ENCODE measurements at regions not wholly inside any gene's neighbourhood (a gene's known extent, or its start where the extent isn't known, plus 50 kb on each side); places are given as distances from the start of the nearest gene placed in this dataset.

DNA sequence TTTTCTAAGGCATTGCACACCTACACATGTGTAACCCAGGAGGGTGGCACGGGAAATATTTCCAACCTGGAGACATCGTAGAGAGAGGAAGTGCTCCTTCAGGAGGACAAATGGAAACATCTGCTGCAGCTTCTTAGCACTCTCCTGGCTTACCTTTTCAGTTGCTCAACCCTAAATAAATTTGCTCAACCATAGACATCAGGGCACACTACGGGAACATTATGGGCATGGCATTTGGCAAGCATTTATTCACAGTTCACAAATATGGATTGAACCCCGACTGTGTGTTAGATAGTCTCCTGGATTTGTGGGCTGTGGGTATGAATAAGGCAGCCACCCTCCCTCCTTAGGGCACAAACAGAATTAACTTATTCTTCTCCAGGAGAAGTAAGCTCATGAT lies 118.7 kb downstream of the SOX4 start:
- TF ChIP-seq MAZ (IDR thresholded peaks at IDR 0.05; ENCODE audit: borderline replicate concordance, low read depth, low read length) (no peak), SMC3 (IDR thresholded peaks at IDR 0.05; ENCODE audit: low read depth, low read length) (no peak), MXI1 (IDR thresholded peaks at IDR 0.05; ENCODE audit: borderline replicate concordance, low read depth, low read length) (no peak), CHD1 (IDR thresholded peaks at IDR 0.05; ENCODE audit: low read depth, low read length) (no peak), RCOR1 (IDR thresholded peaks at IDR 0.05; ENCODE audit: insufficient replicate concordance, low read length) (no peak), NFE2L2 (IDR thresholded peaks at IDR 0.05; ENCODE audit: low read depth, low read length) (no peak)
- DNase-seq (no peak), ATAC-seq (ENCODE audit: low read depth) (no peak)
- H2AK9ac ChIP-seq (replicated peaks; ENCODE audit: low read depth, low read length, poor library complexity), result no peak overlapping the region
- 0 out of 2 replicates have a peak, but pooled peaks cover 1% of the 10 kb centered on the region for H3K27me3 ChIP-seq (ENCODE audit: control insufficient read depth, insufficient read depth, low read length)
- H4K8ac ChIP-seq (ENCODE audit: low read depth in 2 of 2, low read length in 2 of 2), result no peak overlapping the region
- intact Hi-C loops (cut with micrococcal nuclease), result no loop called here
- no peak overlapping the region for H3K56ac ChIP-seq (ENCODE audit: extremely low read depth, insufficient read depth, low read length)
- H3K4ac ChIP-seq (ENCODE audit: low read depth, low read length), result no peak overlapping the region
- ChIA-PET POLR2A (ENCODE audit: unreplicated experiment) (no interaction called here), CTCF (no interaction called here)
- no peaks in the 10 kb centered on the region for H3K4me1 ChIP-seq (ENCODE audit: control insufficient read depth, insufficient read depth, low read length)
- H2BK20ac ChIP-seq (ENCODE audit: low read depth, low read length), result no peak overlapping the region
- H4K5ac ChIP-seq (ENCODE audit: low read depth, low read length), result no peak overlapping the region
- H2BK120ac ChIP-seq (ENCODE audit: low read depth, low read length), result no peak overlapping the region
- H2AK5ac ChIP-seq (ENCODE audit: low read depth, low read length), result no peak overlapping the region
- H3K9me1 ChIP-seq (ENCODE audit: insufficient read depth, low read length), result peaks cover 3% of the 10 kb centered on the region; the same call in 1 of the 2 replicates
- in situ Hi-C loops (cut with MboI; ENCODE audit: low sequenced_read_pairs), result no loop called here
- H4K91ac ChIP-seq (ENCODE audit: insufficient read depth, low read depth, low read length), result no peak overlapping the region
- H4K20me1 ChIP-seq (ENCODE audit: insufficient read depth, low read length), result no peaks in the 10 kb centered on the region
- no peak overlapping the region for H3K9ac ChIP-seq (ENCODE audit: low read depth, low read length)
- no peak overlapping the region for H2BK15ac ChIP-seq (ENCODE audit: low read depth, low read length)
- dilution Hi-C loops (cut with HindIII; ENCODE audit: low sequenced_read_pairs, unreplicated experiment), result no loop called here
- no peak overlapping the region for H3K4me3 ChIP-seq (ENCODE audit: insufficient read depth, low read depth, low read length)
- H3K14ac ChIP-seq (replicated peaks; ENCODE audit: low read depth, low read length), result no peak overlapping the region
- H3K79me1 ChIP-seq (ENCODE audit: low read depth in 1 of 2, low read length in 2 of 2), result peaks cover 0 to 8% of the 10 kb centered on the region in 2 experiments; a peak in 1 of 4 replicates
- no TSS peak for BruUV-seq (replicated peaks)
- no peaks in the 10 kb centered on the region for H3K36me3 ChIP-seq (ENCODE audit: control insufficient read depth, insufficient read depth, low read length)
- H3K23ac ChIP-seq (ENCODE audit: low read depth, low read length), result no peak overlapping the region
- whole genome bisulfite sequencing, 2 experiments (ENCODE audit: extremely low coverage in 2 of 2, insufficient read length in 1 of 2), result 100% methylated on average over 1 of the region's 4 CpGs; no CpG with 5 or more reads in 1 of the 2 experiments
- H3K4me2 ChIP-seq (ENCODE audit: low read depth, low read length), result no peak overlapping the region
- H2AFZ ChIP-seq (replicated peaks; ENCODE audit: low read length, poor library complexity), result no peak overlapping the region
- H3K18ac ChIP-seq (ENCODE audit: low read depth, low read length), result no peak overlapping the region
- H3K27ac ChIP-seq (ENCODE audit: insufficient read depth, low read length), result no peak overlapping the region
- no peak overlapping the region for H2BK5ac ChIP-seq (ENCODE audit: low read depth, low read length, poor library complexity, severe bottlenecking)
- no peaks in the 10 kb centered on the region for H3K9me3 ChIP-seq (ENCODE audit: control insufficient read depth, insufficient read depth, low read length)
